HG03045 (cell line): ENCODE measurements at regions not wholly inside any gene's neighbourhood (a gene's known extent, or its start where the extent isn't known, plus 50 kb on each side); places are given as distances from the start of the nearest gene placed in this dataset.

Experiments
- ATAC-seq: cut with Tn5 transposase; IDR thresholded peaks from one replicate; pipeline ENCODE4 v1.9.1; 2021; ENCODE audit warnings: mild to moderate bottlenecking, moderate library complexity; ENCODE audit not compliant: unreplicated experiment

DNA sequence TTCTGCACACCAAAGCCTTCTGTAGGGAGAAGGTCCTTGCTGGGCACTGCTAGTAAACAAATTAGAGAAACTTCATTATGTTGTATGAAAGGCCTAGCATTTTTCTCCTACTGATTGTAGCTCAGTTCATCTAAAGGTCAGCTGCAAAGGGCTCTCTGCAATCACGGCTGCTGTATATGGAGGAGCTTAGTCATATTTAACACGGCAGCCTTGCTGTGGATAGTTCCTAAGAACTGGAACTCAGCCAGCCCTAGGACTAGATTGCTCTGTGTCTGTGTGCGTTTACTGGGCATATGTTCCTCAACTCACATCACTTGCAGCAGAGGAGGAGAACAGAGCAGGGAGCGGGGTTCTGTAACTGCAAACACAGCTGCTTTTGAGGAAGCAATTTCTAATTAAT is 1103.9 kb upstream of the KLHL29 start:
- ATAC-seq: no peak

DNA sequence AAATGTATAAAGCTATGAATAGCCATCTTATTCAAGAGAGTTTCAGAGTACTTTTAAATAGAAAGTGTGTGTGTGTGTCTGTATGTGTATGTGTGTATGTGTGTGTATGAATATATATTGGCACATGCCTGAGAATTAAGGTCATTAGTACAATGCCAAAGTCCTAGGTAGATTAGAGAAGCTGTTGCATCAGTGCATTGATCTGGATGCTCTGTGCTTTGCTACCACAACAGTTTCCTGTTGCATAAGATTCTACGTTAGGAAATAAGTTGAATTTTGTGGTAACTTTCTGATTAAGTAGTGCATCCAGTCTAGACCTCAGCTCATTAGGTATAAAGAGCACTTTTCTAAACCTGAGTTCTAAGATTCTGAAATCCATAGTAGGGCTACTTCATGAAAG is 1102.8 kb upstream of the KLHL29 start:
- ATAC-seq: no peak

DNA sequence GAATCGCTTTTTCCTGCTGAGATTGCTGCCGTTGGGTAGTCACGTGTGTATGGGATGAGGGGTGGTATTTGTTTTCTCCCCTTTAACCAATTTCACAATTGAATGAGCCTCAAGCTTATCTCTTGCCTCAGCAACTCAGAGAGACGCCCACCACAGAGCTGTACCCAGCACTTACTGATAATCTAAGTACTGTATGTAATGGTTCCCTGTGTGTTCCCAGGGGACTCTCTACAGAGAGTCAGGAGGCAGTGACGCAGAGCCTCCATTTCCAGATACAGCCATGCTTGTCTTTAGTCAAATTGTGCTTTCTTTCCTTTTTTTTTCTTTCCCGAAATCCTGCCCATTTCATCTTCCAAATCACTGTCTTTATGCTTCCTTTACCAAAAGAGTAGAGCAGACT is 1102.1 kb upstream of the KLHL29 start:
- ATAC-seq: no peak

DNA sequence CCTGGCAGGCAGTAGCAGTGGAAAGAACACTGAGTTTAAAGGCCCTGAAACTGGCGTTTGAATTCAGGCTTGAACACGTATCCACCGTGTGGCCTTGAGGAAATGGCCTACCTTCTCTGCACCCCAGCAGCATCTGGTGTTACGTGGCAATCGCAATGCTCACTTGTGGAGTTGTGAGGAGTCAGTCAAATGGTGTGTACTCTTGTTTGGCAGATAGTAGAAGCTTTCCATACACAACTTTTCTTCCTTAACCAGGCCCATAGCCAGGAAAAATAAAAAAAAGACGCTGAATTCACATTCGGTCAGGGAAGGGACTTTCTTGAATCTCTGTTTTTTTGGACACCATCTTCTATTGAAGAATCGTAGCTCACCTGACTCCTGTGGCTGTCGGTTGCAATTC is 1101.5 kb upstream of the KLHL29 start:
- ATAC-seq: no peak

DNA sequence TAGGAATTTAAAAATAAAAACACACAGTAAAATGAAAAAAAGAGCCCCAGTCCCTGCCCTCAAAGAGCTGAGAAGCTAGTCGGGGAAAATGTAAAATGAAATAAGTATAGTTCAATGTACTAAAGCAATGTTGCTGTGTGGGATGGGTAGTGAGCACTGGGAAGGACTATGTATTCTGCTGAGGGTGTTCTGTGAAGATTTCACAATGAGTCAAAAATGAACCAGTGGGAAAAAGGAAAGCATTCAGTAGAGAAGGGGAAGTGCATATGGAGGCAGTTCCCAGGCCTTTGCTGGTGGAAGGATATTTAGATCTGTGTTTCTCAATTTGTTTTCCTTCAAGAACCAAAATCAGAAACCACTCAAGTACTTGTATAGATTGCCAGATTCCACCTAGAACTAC is 1094.7 kb upstream of the KLHL29 start:
- ATAC-seq: no peak

DNA sequence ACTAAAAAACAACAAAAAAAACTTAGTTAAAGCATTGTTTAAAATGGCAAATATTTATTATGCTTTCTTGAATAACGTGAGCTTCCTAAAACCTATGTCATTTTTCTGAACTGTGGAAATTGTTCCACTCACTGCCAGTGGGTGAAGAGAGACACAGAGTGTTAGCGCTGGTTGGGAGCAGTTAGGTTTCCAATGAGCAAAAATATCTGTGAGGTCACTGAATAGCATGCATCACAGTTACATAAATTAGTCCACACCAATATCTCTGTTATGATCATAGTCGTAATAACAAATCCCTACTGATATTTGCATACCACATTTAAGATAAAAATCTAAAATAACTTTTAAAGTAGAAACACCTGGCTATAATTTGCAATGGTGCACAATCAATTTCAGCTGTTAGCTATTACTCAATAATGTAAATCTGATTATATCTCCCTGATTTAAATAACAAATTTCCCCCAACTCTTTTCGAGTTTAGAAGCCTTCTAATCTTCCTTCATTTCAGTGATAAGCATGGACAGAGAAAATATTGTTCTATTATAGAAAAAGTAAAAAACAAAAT is 1094.0 kb upstream of the KLHL29 start:
- ATAC-seq: no peak

DNA sequence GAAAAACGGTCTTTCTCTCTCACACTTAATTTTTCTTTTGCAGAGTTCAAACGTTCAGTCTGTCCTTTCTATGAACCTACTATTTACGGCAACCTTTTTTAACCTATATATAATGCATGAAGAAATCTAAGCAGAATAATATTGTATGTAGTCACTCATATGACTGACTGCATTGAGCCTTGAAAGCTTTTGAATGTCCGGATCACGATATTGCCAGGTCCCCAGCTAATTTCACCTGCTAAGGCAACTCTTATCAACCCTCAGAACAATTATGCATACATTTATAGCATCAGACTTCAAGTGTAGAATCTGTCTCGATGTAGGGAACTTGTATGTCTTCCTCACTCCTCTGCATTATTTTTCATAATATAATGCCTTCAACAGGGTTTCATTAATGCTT is 1083.8 kb upstream of the KLHL29 start:
- ATAC-seq: no peak

DNA sequence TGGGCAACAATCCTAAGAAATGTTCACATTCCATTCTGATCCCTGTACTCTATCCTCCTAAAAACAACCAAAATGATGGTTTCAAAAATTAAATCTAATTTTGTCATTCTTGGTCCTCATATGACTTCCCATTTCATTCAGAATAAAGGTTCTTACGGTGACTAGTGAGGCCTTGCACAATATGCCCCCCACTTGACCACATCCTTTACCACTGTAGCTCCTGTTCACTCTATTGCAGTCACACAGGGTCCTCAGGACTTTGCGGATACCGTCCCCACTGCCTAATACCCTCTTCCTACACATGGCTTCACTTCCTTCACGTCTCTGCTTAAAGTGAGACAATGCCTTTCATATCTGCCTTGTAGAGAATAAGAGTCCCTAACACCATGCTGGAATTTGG is 1058.7 kb upstream of the KLHL29 start:
- ATAC-seq: no peak

DNA sequence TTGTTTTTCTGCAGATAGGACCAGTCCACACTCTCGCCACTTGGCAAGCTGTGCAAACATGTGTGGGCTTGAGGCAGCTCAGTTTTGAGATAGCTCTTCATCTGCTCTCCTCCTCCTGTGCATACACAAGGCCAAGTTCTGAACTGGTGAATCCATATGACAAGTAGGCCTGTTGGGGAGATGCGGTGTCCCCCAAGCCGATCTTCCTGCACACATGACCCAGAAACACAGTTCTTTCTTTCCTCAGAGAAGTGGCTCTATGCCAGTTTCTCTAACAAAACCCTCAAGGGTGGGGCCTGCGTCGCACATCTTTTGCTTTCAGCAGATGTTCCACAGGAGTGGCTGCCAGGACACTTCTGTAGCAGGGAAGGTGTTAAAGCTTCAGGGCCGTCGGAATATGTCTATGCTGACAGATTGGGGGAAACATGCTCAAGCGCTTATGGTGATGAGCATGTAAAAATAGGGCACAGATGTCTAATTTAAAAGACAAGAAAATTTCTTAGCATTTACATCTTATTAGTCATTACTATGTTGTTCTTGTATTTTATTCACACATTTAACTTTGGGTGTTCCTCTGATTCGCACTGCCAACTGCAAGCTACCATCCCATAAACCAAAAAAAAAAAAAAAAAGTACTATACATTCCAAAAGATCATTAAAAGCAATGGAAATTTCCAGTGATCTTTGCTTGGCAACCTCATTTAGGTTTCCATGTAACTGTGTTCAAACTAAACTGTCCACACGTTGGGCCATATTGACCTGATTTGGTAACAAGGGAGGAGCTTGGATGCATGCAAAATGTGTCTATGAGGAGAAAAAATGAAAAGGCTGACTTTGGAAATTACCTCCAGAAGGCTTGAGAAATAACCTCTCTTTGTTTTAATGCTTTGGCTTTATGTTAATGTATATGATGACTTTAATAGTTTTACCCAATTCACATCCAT is 1055.5 kb upstream of the KLHL29 start:
- ATAC-seq: no peak

DNA sequence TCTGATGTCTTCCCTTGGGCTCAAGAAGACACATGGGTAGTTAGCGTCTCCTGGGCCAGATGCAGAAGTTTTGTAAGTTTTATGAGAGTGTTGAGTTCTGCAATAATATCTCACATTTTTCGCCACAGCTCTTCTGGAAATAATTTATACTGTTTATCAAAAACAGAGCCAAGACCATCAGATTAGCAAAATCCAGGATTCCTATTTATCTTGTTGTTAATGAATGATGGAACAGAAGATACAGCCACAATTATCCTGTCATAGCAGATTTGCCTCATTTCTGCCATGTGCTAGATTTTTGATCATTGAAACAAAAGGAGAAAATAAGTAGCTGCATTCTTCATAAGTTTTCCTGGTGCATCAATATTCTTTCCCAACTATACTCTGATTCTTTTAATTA is 1048.6 kb upstream of the KLHL29 start:
- ATAC-seq: no peak

DNA sequence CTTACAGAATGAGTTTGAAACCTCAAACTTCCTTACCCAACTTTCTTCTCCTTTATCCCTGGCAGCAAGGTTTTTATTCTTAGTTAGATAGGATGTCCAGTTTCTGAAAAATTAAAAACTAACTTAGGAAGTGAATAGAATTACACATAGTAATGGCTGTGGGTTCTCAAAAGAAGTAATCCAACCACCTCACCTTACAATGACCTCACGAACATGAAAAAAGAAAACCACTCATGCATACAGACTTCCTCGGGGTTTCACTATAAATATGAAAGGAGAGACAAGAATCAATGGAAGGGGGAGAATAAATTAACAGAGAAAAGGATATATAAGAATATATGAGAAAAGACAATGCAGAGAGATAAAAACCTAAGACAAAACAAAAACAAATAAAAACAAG is 1044.3 kb upstream of the KLHL29 start:
- no peak for ATAC-seq

DNA sequence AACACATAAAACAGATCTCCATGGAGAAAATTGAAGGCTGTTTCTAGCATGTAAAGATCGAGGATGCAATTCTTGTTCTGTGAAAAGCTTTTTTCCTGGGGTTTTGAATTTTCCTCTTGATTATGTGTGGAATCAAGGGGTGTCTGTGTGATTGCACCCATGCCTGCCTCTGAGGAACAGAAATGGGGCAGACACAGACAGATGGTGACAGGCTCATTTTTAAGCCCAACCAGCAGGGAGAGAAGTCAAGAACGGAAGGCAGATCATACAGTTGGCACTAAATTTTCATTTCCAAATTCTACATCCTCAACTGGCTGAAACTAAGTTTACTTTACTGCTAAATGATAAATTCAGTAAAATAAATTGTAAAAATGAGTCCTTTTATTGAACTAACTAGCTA is 1037.7 kb upstream of the KLHL29 start:
- no peak for ATAC-seq

DNA sequence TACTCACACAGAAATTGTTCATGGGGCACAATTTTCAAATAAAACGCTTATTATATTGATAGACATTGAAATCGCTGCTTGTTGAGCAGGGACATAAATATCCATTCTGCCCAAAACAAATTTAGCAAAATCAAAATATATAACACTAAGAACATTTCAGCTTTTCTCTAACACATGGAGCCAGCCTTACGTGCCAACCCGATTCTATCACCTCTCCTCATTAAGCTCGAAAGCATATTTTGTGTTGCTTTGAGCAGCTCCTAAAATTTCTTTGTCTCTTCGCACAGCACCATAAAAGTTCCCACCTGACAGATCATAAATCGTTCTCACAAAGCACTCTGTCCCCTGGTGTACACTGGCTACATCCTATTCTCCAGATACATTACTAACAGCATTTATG is 1034.4 kb upstream of the KLHL29 start:
- no peak for ATAC-seq

DNA sequence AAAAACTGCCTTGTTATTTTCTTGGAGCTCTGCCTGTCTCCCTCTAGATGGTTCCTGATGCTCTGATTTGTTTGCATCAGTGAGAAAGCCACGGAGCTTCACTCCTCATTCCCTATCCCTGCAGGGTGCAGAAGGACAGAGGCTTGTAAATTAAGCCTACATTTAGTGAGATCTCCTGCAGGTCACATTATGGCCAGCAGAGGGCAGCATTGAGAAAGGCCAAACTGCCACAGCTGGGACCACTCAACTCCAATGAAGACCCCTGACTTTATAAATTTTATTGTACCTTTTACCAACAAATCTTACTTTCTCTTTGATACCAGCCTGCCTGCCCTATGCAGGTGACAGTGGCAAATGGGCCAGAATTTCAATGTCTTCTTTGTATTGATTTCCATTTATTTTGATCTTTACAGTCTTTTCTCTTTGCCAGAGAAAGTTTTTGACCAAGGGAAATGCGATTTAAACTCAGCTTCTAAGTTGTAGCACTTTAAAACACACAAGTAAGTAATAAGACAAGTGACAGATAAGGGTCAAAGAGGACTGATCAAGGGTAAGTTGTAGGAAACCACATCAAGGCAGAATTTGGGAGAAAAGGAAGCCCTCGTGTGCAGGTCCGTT is 1029.1 kb upstream of the KLHL29 start:
- ATAC-seq: peak; percentile 60

DNA sequence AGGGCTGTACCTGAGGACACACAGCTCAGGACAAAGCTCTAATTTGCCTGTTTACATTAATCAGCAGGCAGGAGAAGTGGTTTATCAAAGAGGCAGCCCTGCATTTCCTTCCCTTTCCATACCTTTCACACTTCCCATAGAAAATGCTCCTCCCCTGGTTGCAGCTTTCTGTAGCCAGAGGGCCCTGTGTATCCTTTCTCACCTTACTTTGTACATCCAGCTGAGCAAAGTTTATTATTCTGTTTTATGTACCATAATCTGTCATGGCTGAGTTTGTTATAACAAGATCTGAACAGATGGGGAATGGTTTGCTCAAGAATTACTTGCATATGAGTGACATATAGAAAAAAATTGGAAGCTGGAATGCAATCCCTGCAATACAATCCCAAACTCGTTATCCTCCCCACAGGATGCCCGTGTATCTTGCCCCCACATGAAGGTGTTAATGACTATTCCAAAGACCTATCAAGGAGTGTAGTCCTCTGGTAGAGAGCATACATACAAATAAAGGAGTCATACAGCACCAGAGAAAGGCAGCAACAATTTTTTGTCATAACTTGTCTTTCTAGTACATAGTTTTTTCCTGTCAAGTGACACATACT is 1025.8 kb upstream of the KLHL29 start:
- ATAC-seq: no peak

DNA sequence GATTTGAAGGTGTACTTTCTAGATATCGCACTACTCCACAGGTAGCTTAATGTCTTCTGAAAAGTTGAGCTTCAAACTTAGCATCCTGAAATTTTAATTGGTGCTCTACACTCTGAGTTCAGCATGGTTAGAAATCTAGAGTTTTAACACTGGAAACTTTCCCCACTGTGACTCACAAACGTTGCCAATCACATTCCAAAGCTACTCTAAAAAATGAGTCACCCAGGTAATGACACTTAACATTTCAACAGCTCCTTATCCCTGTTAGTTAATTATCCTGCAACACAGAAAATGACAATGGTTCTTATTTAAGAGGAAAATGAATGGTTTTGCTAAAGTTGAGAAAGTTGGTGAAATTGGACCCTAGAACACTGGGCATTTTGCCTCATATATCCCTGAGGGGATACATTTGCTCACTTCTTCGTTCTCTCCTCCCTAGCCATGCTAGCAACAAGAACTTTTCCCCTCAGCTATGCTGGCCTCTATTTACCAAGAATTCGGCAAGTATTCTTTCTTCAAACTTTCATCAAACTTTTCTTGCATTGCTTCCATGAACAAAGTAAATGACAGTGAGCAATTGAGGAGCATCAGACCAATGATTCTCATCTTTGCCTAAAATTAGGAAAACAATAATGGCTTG is 1024.1 kb upstream of the KLHL29 start:
- no peak for ATAC-seq

DNA sequence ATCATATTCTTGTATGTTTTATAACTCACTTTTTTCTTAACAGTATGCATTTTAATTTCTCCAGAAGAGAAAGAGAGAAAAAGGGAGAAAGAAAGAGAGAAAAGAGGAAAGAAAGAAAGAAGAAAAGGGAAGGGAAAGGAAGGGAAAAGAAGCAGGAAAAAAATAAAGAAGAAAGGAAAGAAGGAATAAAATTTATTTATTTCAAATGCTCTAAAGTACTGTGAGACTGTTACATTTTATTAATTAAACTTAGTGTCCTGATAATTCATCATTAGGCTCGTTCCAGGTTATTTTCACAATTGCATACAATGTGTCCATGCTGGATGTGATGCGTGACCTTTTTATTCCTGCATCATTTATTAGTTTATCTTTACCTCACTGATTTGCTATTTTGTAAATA is 1023.4 kb upstream of the KLHL29 start:
- ATAC-seq: no peak

DNA sequence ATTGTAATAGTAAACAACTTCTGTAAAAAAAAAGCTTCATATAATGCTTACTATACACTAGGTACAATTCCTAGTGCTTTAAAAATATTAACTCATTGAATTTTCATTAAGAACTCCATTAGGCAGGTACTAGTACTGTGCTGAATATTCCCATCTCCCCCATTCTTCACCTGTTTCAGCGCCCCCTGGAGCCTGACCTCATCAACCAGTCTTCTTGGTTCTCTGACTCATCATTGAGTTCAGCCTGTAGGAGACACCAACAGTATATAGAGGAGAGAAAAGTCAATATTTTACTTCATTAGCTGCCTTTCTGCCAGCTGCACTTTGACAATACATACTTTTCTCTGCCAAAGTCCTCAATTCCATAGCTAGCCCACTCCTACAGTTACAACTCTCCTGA is 1009.9 kb upstream of the KLHL29 start:
- ATAC-seq: no peak

DNA sequence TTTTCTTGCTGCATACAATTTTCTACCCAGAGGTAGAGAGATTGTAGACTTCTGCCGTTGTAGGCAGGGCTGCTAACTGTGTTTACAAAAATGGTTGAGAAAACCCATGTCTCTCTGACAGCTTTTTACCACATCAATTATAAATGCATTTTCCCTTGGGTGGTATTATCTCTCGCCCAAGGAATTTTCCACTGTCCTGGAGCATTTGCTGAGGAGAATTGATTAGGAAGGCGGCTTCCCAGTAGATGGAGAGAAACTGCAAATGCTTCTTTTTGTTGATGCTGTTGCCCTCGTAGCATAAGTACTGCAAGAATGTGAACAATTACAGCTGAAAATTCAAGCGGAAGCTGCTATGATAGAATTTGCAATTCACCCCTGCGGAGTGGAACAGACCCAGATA is 1007.7 kb upstream of the KLHL29 start:
- ATAC-seq: no peak

DNA sequence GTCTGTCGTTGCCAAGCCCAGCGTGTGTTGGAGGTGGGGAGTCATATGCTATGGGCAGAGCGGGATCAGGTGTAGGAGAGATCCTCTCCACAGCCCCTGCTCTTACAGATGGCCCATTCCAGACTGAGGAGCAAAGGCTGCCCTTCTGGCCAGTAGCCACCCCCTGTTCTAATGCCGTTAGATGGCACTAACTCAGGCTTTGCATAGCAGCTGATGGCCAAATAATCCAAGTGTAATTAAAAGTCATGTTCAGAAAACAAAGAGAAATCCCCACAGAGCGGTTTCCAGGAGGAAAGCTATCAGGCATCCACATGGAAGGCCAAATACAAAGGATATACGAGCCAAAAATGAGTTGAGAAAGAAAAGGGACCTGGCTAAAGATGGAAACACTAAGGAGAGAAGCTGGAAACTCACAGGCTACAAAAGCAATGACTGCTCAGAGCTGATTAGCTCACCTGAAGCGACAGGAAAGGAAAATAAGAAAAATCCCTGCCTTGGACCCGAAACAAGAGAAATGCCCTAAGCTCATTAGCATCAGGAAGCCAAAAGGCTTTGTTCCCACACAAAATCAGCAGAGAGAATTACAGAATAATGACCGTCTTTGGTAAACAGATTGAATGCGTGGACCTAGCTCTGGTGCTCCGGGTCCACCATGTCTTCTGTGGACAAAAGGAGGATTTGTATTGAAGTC is 1002.4 kb upstream of the KLHL29 start:
- no peak for ATAC-seq

DNA sequence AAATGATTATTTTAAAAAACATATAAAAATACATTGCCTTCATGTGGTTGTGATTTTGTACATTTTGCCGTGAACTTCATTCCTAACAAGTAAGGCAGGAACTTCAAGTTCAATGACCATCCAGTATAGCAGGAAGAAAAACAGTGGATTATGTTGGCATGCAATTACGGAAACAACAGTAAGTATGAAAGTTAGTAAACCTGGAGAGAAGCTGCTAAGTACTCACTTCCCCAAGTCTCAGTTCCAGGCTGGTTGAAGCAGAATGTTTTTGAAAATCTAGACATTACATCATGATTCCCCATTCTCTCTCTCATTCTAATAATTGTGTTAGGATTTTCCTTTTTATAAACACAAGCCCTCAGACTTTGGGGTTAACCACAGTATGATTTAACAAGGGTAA is 987.1 kb upstream of the KLHL29 start:
- no peak for ATAC-seq
